GM12878 (cell line): ENCODE measurements at regions not wholly inside any gene's neighbourhood (a gene's known extent, or its start where the extent isn't known, plus 50 kb on each side); places are given as distances from the start of the nearest gene placed in this dataset.

Source experiments
- EZH2 ChIP-seq: IDR thresholded peaks from 2 replicates; pipeline ENCODE4 v1.6.1; 2012; ENCODE audit warnings: low read depth, mild to moderate bottlenecking, control low read depth, inconsistent platforms, low read length, borderline replicate concordance; ENCODE audit not compliant: control insufficient read depth
- HDAC2 ChIP-seq: fragments of 200-600 bp; sonication (generic); IDR thresholded peaks from 2 replicates; pipeline ENCODE4 v1.6.1; 2017
- NR2F1 ChIP-seq: fragments of 450-650 bp; conservative IDR thresholded peaks from 2 replicates; pipeline ENCODE4 v1.6.1; 2017; ENCODE audit warnings: mild to moderate bottlenecking
- RAD51 ChIP-seq: fragments of 450-650 bp; IDR thresholded peaks from 2 replicates; pipeline ENCODE4 v1.6.1; 2016; ENCODE audit warnings: moderate library complexity, mild to moderate bottlenecking, inconsistent platforms
- SREBF1 ChIP-seq: IDR thresholded peaks from 2 replicates; pipeline ENCODE4 v1.6.1; 2012; ENCODE audit warnings: mild to moderate bottlenecking, low read length
- STAT3 ChIP-seq: IDR thresholded peaks from 2 replicates; pipeline ENCODE4 v1.6.1; 2011; ENCODE audit warnings: low read depth, low read length, improper control_type of control experiment
- TF ChIP-seq, protein P1 (sequence below), 3 experiments: IDR thresholded peaks in 2 of 3; conservative IDR thresholded peaks in 1 of 3; 2 replicates each; pipeline ENCODE4 v1.5.1; 2011; ENCODE audit warnings: low read depth in 3 of 3, low read length in 3 of 3, mild to moderate bottlenecking in 3 of 3, control low read depth in 2 of 3, moderate library complexity in 2 of 3, inconsistent platforms in 1 of 3, mixed read lengths in 1 of 3; ENCODE audit not compliant: control insufficient read depth in 2 of 3, insufficient read depth in 1 of 3; ENCODE audit errors: extremely low read depth in 1 of 3
- TF ChIP-seq, protein P2 (sequence below): fragments of 450-650 bp; IDR thresholded peaks from 2 replicates; pipeline ENCODE4 v1.6.1; 2017; ENCODE audit warnings: low read depth, mild to moderate bottlenecking, moderate library complexity

GRCh38 chr6:145454006-145454405 is 281.3 kb downstream of the EPM2A start:
- TF ChIP-seq EZH2 (no peak), SREBF1 (no peak), HDAC2 (no peak), RAD51 (no peak), NR2F1 (no peak), STAT3 (no peak)
- TF ChIP-seq, protein P1, sequence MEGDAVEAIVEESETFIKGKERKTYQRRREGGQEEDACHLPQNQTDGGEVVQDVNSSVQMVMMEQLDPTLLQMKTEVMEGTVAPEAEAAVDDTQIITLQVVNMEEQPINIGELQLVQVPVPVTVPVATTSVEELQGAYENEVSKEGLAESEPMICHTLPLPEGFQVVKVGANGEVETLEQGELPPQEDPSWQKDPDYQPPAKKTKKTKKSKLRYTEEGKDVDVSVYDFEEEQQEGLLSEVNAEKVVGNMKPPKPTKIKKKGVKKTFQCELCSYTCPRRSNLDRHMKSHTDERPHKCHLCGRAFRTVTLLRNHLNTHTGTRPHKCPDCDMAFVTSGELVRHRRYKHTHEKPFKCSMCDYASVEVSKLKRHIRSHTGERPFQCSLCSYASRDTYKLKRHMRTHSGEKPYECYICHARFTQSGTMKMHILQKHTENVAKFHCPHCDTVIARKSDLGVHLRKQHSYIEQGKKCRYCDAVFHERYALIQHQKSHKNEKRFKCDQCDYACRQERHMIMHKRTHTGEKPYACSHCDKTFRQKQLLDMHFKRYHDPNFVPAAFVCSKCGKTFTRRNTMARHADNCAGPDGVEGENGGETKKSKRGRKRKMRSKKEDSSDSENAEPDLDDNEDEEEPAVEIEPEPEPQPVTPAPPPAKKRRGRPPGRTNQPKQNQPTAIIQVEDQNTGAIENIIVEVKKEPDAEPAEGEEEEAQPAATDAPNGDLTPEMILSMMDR (IDR thresholded peaks at IDR 0.05 in 2 of 3, conservative IDR thresholded peaks at IDR 0.05 in 1 of 3; ENCODE audit: control insufficient read depth in 2 of 3, extremely low read depth in 1 of 3, insufficient read depth in 1 of 3, low read depth in 3 of 3, low read length in 3 of 3), result no peak
- TF ChIP-seq, protein P2, sequence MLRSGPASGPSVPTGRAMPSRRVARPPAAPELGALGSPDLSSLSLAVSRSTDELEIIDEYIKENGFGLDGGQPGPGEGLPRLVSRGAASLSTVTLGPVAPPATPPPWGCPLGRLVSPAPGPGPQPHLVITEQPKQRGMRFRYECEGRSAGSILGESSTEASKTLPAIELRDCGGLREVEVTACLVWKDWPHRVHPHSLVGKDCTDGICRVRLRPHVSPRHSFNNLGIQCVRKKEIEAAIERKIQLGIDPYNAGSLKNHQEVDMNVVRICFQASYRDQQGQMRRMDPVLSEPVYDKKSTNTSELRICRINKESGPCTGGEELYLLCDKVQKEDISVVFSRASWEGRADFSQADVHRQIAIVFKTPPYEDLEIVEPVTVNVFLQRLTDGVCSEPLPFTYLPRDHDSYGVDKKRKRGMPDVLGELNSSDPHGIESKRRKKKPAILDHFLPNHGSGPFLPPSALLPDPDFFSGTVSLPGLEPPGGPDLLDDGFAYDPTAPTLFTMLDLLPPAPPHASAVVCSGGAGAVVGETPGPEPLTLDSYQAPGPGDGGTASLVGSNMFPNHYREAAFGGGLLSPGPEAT, result no peak
